Effector memory CD4-positive, alpha-beta T cell (primary cell): ENCODE measurements at regions not wholly inside any gene's neighbourhood (a gene's known extent, or its start where the extent isn't known, plus 50 kb on each side); places are given as distances from the start of the nearest gene placed in this dataset.

Experiments
- DNase-seq, 3 donors: peaks; one replicate each; pipeline ENCODE4 v3.0.0-alpha.2; 2020
- H3K27ac ChIP-seq: 2 replicates; pipeline ENCODE4 v1.7.0; 2013; ENCODE audit warnings: mild to moderate bottlenecking, low read length, moderate library complexity; ENCODE audit not compliant: insufficient read depth, poor library complexity, severe bottlenecking
- H3K27me3 ChIP-seq: replicated peaks from 2 replicates; pipeline ENCODE4 v1.7.0; 2013; ENCODE audit warnings: mild to moderate bottlenecking, low read length; ENCODE audit not compliant: insufficient read depth, control insufficient read depth, poor library complexity, severe bottlenecking
- H3K36me3 ChIP-seq: 2 replicates; pipeline ENCODE4 v1.7.0; 2013; ENCODE audit warnings: mild to moderate bottlenecking, low read length, moderate library complexity; ENCODE audit not compliant: control insufficient read depth, insufficient read depth
- H3K4me1 ChIP-seq: 2 replicates; pipeline ENCODE4 v1.7.0; 2013; ENCODE audit warnings: low read length, mild to moderate bottlenecking; ENCODE audit not compliant: control insufficient read depth, insufficient read depth, poor library complexity, severe bottlenecking
- H3K4me3 ChIP-seq: 2 replicates; pipeline ENCODE4 v1.7.0; 2013; ENCODE audit warnings: low read length, low read depth, mild to moderate bottlenecking; ENCODE audit not compliant: insufficient read depth, poor library complexity, severe bottlenecking
- H3K9me3 ChIP-seq: 2 replicates; pipeline ENCODE4 v1.7.0; 2013; ENCODE audit warnings: mild to moderate bottlenecking, low read length, moderate library complexity; ENCODE audit not compliant: control insufficient read depth

GRCh38 chr11:123378096-123378495 is 52.0 kb upstream of the GRAMD1B start:
- Histone ChIP-seq H3K27ac (no peak overlapping the region), H3K9me3 (no peaks in the 10 kb centered on the region), H3K4me1 (peaks cover 2% of the 10 kb centered on the region), H3K4me3 (no peak overlapping the region), H3K27me3 (no peaks in the 10 kb centered on the region), H3K36me3 (no peaks in the 10 kb centered on the region)
- DNase-seq, result no peak

- no peaks in the 10 kb centered on the region for H3K27me3 ChIP-seq
- no peaks in the 10 kb centered on the region for H3K9me3 ChIP-seq
- H3K4me1 ChIP-seq, result peaks cover 2% of the 10 kb centered on the region
- no peak overlapping the region for H3K27ac ChIP-seq
- no peaks in the 10 kb centered on the region for H3K36me3 ChIP-seq
- no peak for DNase-seq
- no peak overlapping the region for H3K4me3 ChIP-seq
These were observed 52.7 kb upstream of the GRAMD1B start for GRCh38 chr11:123377355-123377754.

GRCh38 chr11:123375832-123376231 is 54.2 kb upstream of the GRAMD1B start:
- Histone ChIP-seq H3K27ac (no peak overlapping the region), H3K4me1 (no peaks in the 10 kb centered on the region), H3K4me3 (no peak overlapping the region), H3K27me3 (no peaks in the 10 kb centered on the region), H3K36me3 (no peaks in the 10 kb centered on the region), H3K9me3 (no peaks in the 10 kb centered on the region)
- no peak for DNase-seq

- Histone ChIP-seq H3K4me3 (no peak overlapping the region), H3K36me3 (no peaks in the 10 kb centered on the region), H3K27ac (no peak overlapping the region), H3K9me3 (no peaks in the 10 kb centered on the region), H3K27me3 (no peaks in the 10 kb centered on the region), H3K4me1 (no peaks in the 10 kb centered on the region)
- no peak for DNase-seq
These were observed 55.5 kb upstream of the GRAMD1B start for GRCh38 chr11:123374622-123374968.

- H3K27ac ChIP-seq, result no peak overlapping the region
- DNase-seq, result no peak
- H3K36me3 ChIP-seq, result no peaks in the 10 kb centered on the region
- no peaks in the 10 kb centered on the region for H3K27me3 ChIP-seq
- H3K4me1 ChIP-seq, result no peaks in the 10 kb centered on the region
- no peaks in the 10 kb centered on the region for H3K9me3 ChIP-seq
- H3K4me3 ChIP-seq, result no peak overlapping the region
These were observed 56.1 kb upstream of the GRAMD1B start for GRCh38 chr11:123373754-123374621.

- no peak overlapping the region for H3K27ac ChIP-seq
- no peaks in the 10 kb centered on the region for H3K27me3 ChIP-seq
- DNase-seq, result no peak
These were observed 58.4 kb upstream of the GRAMD1B start for GRCh38 chr11:123371506-123372297.

GRCh38 chr11:123366924-123367323 is 63.1 kb upstream of the GRAMD1B start:
- DNase-seq, result no peak
- Histone ChIP-seq H3K4me1 (no peaks in the 10 kb centered on the region), H3K9me3 (no peaks in the 10 kb centered on the region), H3K4me3 (no peak overlapping the region), H3K36me3 (no peaks in the 10 kb centered on the region), H3K27ac (no peak overlapping the region), H3K27me3 (no peaks in the 10 kb centered on the region)

More at GRCh38 chr11:123371506-123372297, 58.4 kb upstream of the GRAMD1B start:
- Histone ChIP-seq H3K4me3 (no peak overlapping the region), H3K9me3 (no peaks in the 10 kb centered on the region), H3K4me1 (no peaks in the 10 kb centered on the region), H3K36me3 (no peaks in the 10 kb centered on the region)

GRCh38 chr11:123365955-123366354 is 64.1 kb upstream of the GRAMD1B start:
- Histone ChIP-seq H3K4me1 (no peaks in the 10 kb centered on the region), H3K27ac (no peak overlapping the region), H3K4me3 (no peak overlapping the region), H3K36me3 (no peaks in the 10 kb centered on the region), H3K27me3 (no peaks in the 10 kb centered on the region), H3K9me3 (no peaks in the 10 kb centered on the region)
- DNase-seq, result no peak

GRCh38 chr11:123364080-123364479 is 66.0 kb upstream of the GRAMD1B start:
- Histone ChIP-seq H3K27me3 (no peaks in the 10 kb centered on the region), H3K36me3 (no peaks in the 10 kb centered on the region), H3K9me3 (no peaks in the 10 kb centered on the region), H3K4me3 (no peak overlapping the region), H3K27ac (no peak overlapping the region), H3K4me1 (no peaks in the 10 kb centered on the region)
- DNase-seq, result no peak

GRCh38 chr11:123363556-123363955 is 66.5 kb upstream of the GRAMD1B start:
- Histone ChIP-seq H3K27me3 (no peaks in the 10 kb centered on the region), H3K4me3 (no peak overlapping the region), H3K9me3 (no peaks in the 10 kb centered on the region), H3K4me1 (no peaks in the 10 kb centered on the region), H3K36me3 (no peaks in the 10 kb centered on the region), H3K27ac (no peak overlapping the region)
- no peak for DNase-seq
